AG04450 (cell line): ENCODE measurements at regions not wholly inside any gene's neighbourhood (a gene's known extent, or its start where the extent isn't known, plus 50 kb on each side); places are given as distances from the start of the nearest gene placed in this dataset.

Experiments
- CTCF ChIA-PET: fragments of 300-600, 350-600 bp; formaldehyde crosslinking; extraction: SDS; loops from one replicate; lab custom pipeline; 2022; ENCODE audit warnings: antibody characterized with exemption, inconsistent platforms; lab: Charles Lee
- POLR2A ChIA-PET: fragments of 350-600 bp; formaldehyde crosslinking; extraction: SDS; loops from one replicate; lab custom pipeline; 2021; ENCODE audit warnings: antibody characterized with exemption, inconsistent platforms; lab: Yijun Ruan, JAX
- DNase-seq: peaks from one replicate; pipeline ENCODE4 v3.0.0-alpha.2; 2011; ENCODE audit warnings: low read depth, low spot score
- H3K27ac ChIP-seq: one replicate; pipeline ENCODE4 v1.5.1; 2012; ENCODE audit warnings: low read depth, low read length, control low read depth
- H3K27me3 ChIP-seq: one replicate; pipeline ENCODE4 v1.6.0; 2012; ENCODE audit warnings: low read length; ENCODE audit not compliant: control insufficient read depth, insufficient read depth
- H3K4me3 ChIP-seq: 2 replicates; pipeline ENCODE4 v1.5.1; 2011; ENCODE audit warnings: mild to moderate bottlenecking, low read depth, low read length, control low read depth
- H3K9me3 ChIP-seq: 2 replicates; pipeline ENCODE4 v1.5.1; 2012; ENCODE audit warnings: low read length; ENCODE audit not compliant: control insufficient read depth, insufficient read depth
- TF ChIP-seq, protein P1 (sequence below): IDR thresholded peaks from 2 replicates; pipeline ENCODE4 v1.5.1; 2011; ENCODE audit warnings: low read depth, low read length, control low read depth, inconsistent platforms

GRCh38 chrX:40165861-40166260 lies 68.1 kb upstream of the BCOR start:
- Histone ChIP-seq H3K4me3 (no peak overlapping the region), H3K27me3 (no peaks in the 10 kb centered on the region), H3K27ac (no peak overlapping the region), H3K9me3 (no peaks in the 10 kb centered on the region; the same call in 1 of the 2 replicates)
- TF ChIP-seq, protein P1, sequence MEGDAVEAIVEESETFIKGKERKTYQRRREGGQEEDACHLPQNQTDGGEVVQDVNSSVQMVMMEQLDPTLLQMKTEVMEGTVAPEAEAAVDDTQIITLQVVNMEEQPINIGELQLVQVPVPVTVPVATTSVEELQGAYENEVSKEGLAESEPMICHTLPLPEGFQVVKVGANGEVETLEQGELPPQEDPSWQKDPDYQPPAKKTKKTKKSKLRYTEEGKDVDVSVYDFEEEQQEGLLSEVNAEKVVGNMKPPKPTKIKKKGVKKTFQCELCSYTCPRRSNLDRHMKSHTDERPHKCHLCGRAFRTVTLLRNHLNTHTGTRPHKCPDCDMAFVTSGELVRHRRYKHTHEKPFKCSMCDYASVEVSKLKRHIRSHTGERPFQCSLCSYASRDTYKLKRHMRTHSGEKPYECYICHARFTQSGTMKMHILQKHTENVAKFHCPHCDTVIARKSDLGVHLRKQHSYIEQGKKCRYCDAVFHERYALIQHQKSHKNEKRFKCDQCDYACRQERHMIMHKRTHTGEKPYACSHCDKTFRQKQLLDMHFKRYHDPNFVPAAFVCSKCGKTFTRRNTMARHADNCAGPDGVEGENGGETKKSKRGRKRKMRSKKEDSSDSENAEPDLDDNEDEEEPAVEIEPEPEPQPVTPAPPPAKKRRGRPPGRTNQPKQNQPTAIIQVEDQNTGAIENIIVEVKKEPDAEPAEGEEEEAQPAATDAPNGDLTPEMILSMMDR: no peak
- DNase-seq: no peak
- ChIA-PET POLR2A (no interaction called here), CTCF (no interaction called here)

DNA sequence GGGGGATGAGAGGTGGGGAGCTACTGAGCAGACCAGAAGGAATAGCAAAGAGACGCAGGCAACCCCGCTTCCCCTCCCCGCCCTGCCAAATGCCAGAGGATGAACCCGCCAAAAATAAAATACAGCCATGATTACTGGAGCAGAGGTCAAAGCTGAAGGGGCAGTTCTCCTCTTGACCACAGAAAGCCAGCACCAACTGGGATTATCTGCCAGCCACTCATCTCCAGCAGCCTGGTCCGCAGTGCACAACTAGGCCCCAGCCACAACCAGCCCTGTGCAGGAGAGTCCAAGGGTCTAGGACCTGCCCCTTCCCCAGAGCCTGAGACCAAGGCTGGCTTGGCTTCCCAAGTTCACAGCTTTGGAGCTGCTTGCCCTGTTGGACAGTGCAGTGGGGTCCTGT lies 67.4 kb upstream of the BCOR start:
- DNase-seq: no peak
- H3K27ac ChIP-seq: no peak overlapping the region
- ChIA-PET CTCF (no interaction called here), POLR2A (no interaction called here)
- no peak overlapping the region for H3K4me3 ChIP-seq
- TF ChIP-seq, protein P1: no peak
- no peaks in the 10 kb centered on the region; the same call in 1 of the 2 replicates for H3K9me3 ChIP-seq
- H3K27me3 ChIP-seq: no peaks in the 10 kb centered on the region

DNA sequence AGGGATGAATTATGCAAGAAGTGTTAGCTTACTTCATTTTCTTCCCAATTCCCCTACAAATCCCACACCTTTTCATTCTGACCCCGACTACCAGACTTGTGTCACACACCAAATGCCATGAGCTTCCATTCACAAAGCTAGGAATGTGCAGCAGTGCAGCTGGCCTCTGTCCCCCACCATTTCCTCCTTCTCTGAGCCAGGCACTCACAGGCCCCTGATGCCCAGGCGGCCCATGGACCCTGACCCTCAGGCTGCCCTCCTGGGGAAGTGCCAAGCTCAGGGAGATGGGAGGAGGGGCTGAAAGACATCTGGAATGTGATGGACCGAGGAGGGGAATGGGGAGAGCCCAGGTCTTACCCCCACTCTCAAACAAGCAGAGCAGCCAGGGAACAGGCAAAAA lies 67.0 kb upstream of the BCOR start:
- DNase-seq: no peak
- H3K27me3 ChIP-seq: no peaks in the 10 kb centered on the region
- H3K9me3 ChIP-seq: no peaks in the 10 kb centered on the region; the same call in 1 of the 2 replicates
- POLR2A ChIA-PET: no interaction called here
- H3K27ac ChIP-seq: no peak overlapping the region
- H3K4me3 ChIP-seq: no peak overlapping the region
- CTCF ChIA-PET: no interaction called here
- TF ChIP-seq, protein P1: no peak

DNA sequence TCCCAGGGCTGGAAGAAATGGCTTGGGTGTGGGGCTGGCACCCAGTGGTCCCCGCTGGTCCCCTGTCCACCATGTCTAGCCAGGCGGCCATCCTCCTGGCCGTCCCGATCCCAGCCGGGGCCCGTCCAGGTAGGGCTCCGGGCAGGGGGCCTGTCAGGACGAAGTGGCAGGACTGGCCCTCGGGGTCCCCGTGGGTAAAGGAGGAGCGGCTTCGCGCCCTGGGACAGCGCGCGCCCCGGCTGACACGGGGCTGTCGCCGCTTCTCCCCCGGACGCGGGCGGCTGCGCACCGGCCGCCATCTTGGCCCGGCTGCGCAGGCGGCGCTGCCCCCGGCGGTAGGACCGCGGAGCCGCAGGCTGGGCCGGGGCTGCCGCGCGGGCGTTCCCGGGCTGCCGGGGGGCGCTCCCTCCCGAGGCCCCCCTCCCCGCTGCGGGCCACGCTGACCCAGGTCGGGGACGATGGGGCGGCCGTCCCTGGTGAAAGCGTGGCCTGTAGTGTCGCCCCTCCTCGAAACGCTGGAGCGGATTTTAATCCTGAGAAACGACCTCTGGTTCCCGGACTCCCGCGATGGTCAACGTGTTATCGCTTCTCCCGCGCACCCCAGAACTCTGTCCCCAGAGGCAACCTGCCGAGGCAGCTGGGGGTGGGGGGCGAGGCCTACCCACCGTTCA lies 60.4 kb upstream of the BCOR start:
- TF ChIP-seq, protein P1: no peak
- peak overlapping the region; percentile 58 for H3K4me3 ChIP-seq
- no peaks in the 10 kb centered on the region; the same call in 1 of the 2 replicates for H3K9me3 ChIP-seq
- ChIA-PET CTCF (no interaction called here), POLR2A (no interaction called here)
- H3K27me3 ChIP-seq: no peaks in the 10 kb centered on the region
- no peak for DNase-seq
- no peak overlapping the region for H3K27ac ChIP-seq

- TF ChIP-seq, protein P1: no peak
- Histone ChIP-seq H3K4me3 (no peak overlapping the region; the same call in 1 of the 2 replicates), H3K27ac (no peak overlapping the region), H3K27me3 (no peaks in the 10 kb centered on the region), H3K9me3 (no peaks in the 10 kb centered on the region; the same call in 1 of the 2 replicates)
- POLR2A ChIA-PET: no interaction called here
- DNase-seq: no peak
- CTCF ChIA-PET: no interaction called here
Observed at GRCh38 chrX:40157228-40158035, 59.7 kb upstream of the BCOR start.
